Left lung (tissue), 4 donors: ENCODE measurements at regions not wholly inside any gene's neighbourhood (a gene's known extent, or its start where the extent isn't known, plus 50 kb on each side); places are given as distances from the start of the nearest gene placed in this dataset.
A peak's percentile ranks its signal among the peaks of the same experiment; 100 is the strongest.
"Not testable (repeated sequence)": the region's sequence is repeated elsewhere in the genome, so short reads cannot be mapped to it uniquely, and the experiment has no call there.

Experiments used
- ATAC-seq: fragments of 200-7000 bp; cut with Tn5 transposase; one replicate; pipeline ENCODE4 v1.9.1; 2020; ENCODE audit warnings: moderate library complexity
- DNase-seq, 4 donors: peaks; one replicate each; pipeline ENCODE4 v3.0.0-alpha.2; 2013 to 2020
- H3K27ac ChIP-seq, 2 donors: fragments of 200-600 bp; sonication (generic) in 1 of 2; one replicate each; pipeline versions ENCODE4 v1.5.0 to v1.8.0; 2020 to 2021
- H3K27me3 ChIP-seq, 2 donors: fragments of 200-600 bp; sonication (generic) in 1 of 2; one replicate each; pipeline versions ENCODE4 v1.5.0 to v1.8.0; 2020 to 2021
- H3K36me3 ChIP-seq, 2 donors: fragments of 200-600 bp; sonication (generic) in 1 of 2; one replicate each; pipeline versions ENCODE4 v1.5.0 to v1.8.0; 2020 to 2021
- H3K4me1 ChIP-seq, 2 donors: fragments of 200-600 bp; one replicate each; pipeline ENCODE4 v1.8.0; 2021
- H3K4me3 ChIP-seq, 2 donors: fragments of 200-600 bp; sonication (generic) in 1 of 2; one replicate each; pipeline versions ENCODE4 v1.5.0 to v1.8.0; 2020 to 2021; ENCODE audit warnings: mild to moderate bottlenecking in 1 of 2
- H3K9me3 ChIP-seq, 2 donors: fragments of 200-600 bp; sonication (generic) in 1 of 2; one replicate each; pipeline versions ENCODE4 v1.5.0 to v1.8.0; 2020 to 2021
- CTCF ChIP-seq, 2 donors: fragments of 200-600 bp; sonication (generic) in 1 of 2; IDR thresholded peaks; one replicate each; pipeline versions ENCODE4 v1.5.0 to v1.8.0; 2021; ENCODE audit warnings: antibody characterized with exemption in 2 of 2
- intact Hi-C, 2 donors: fragments of 100-400 bp; cut with DNase I; formaldehyde crosslinking; loops; one replicate each; pipeline versions ENCODE4 v1.11.2 to v1.14.2; 2022
- donor health status: DM: no; HTN: yes; CAD: no.
- donor health status: DM: no; HTN: no; CAD: no.

- DNase-seq (no peak), ATAC-seq (no peak)
- Histone ChIP-seq H3K4me1 (no peaks in the 10 kb centered on the region), H3K4me3 (no peak overlapping the region), H3K27me3 (peaks cover 0 to 28% of the 10 kb centered on the region in 2 donors), H3K9me3 (no peaks in the 10 kb centered on the region), H3K27ac (no peak overlapping the region), H3K36me3 (no peaks in the 10 kb centered on the region)
- intact Hi-C loops = no loop called here
- TF ChIP-seq CTCF (IDR thresholded peaks at IDR 0.05) = no peak
Observed at GRCh38 chr2:89849731-89850130, 1158.3 kb downstream of the RPIA start.

GRCh38 chr2:89850481-89850880 lies 1159.0 kb downstream of the RPIA start:
- Histone ChIP-seq H3K4me1 (no peaks in the 10 kb centered on the region), H3K36me3 (no peaks in the 10 kb centered on the region), H3K9me3 (no peaks in the 10 kb centered on the region), H3K4me3 (no peak overlapping the region), H3K27ac (no peak overlapping the region), H3K27me3 (peaks cover 0 to 28% of the 10 kb centered on the region in 2 donors)
- intact Hi-C loops = no loop called here
- ATAC-seq (no peak), DNase-seq (peak in 1 of 4 donors; percentile 21)
- no peak for TF ChIP-seq CTCF (IDR thresholded peaks at IDR 0.05)

GRCh38 chr2:89850881-89851582 lies 1159.6 kb downstream of the RPIA start:
- no peak overlapping the region for H3K27ac ChIP-seq
- intact Hi-C loops = no loop called here
- no peaks in the 10 kb centered on the region for H3K4me1 ChIP-seq
- TF ChIP-seq CTCF (IDR thresholded peaks at IDR 0.05) = no peak
- H3K4me3 ChIP-seq = no peak overlapping the region
- DNase-seq (no peak), ATAC-seq (no peak)
- no peaks in the 10 kb centered on the region for H3K36me3 ChIP-seq
- H3K9me3 ChIP-seq = no peaks in the 10 kb centered on the region
- H3K27me3 ChIP-seq = peaks cover 0 to 28% of the 10 kb centered on the region in 2 donors

GRCh38 chr2:89851583-89851905 lies 1160.1 kb downstream of the RPIA start:
- intact Hi-C loops = no loop called here
- no peak for ATAC-seq
- no peak for TF ChIP-seq CTCF (IDR thresholded peaks at IDR 0.05)

GRCh38 chr2:89853427-89853826 lies 1162.0 kb downstream of the RPIA start:
- DNase-seq, ATAC-seq, intact Hi-C loops, H3K4me3 ChIP-seq, H3K4me1 ChIP-seq, H3K9me3 ChIP-seq, H3K36me3 ChIP-seq, H3K27ac ChIP-seq: not testable (repeated sequence)
- H3K27me3 ChIP-seq = peaks cover 0 to 19% of the 10 kb centered on the region in 2 donors

More at GRCh38 chr2:89851583-89851905, 1160.1 kb downstream of the RPIA start:
- Histone ChIP-seq H3K27me3 (peaks cover 0 to 28% of the 10 kb centered on the region in 2 donors), H3K27ac (no peak overlapping the region), H3K4me3 (no peak overlapping the region), H3K4me1 (no peaks in the 10 kb centered on the region), H3K36me3 (no peaks in the 10 kb centered on the region), H3K9me3 (no peaks in the 10 kb centered on the region)
- DNase-seq = no peak

- ATAC-seq = peak; percentile 16
- not testable (repeated sequence) for H3K9me3 ChIP-seq
Observed at GRCh38 chr2:89855752-89856151, 1164.3 kb downstream of the RPIA start.

GRCh38 chr2:89856305-89856704 lies 1164.8 kb downstream of the RPIA start:
- H3K4me3 ChIP-seq, intact Hi-C loops, H3K36me3 ChIP-seq, H3K27me3 ChIP-seq, ATAC-seq, H3K4me1 ChIP-seq, DNase-seq, H3K9me3 ChIP-seq, H3K27ac ChIP-seq: not testable (repeated sequence)

More at GRCh38 chr2:89855752-89856151, 1164.3 kb downstream of the RPIA start:
- H3K4me3 ChIP-seq, H3K4me1 ChIP-seq, H3K36me3 ChIP-seq, H3K27ac ChIP-seq, intact Hi-C loops, H3K27me3 ChIP-seq, DNase-seq: not testable (repeated sequence)

- DNase-seq, H3K4me1 ChIP-seq, H3K9me3 ChIP-seq, H3K27me3 ChIP-seq, H3K36me3 ChIP-seq, H3K27ac ChIP-seq, H3K4me3 ChIP-seq, intact Hi-C loops, ATAC-seq: not testable (repeated sequence)
Observed at GRCh38 chr2:89862164-89862563, 1170.7 kb downstream of the RPIA start.

GRCh38 chr2:89863209-89863608 lies 1171.7 kb downstream of the RPIA start:
- H3K27me3 ChIP-seq, ATAC-seq, intact Hi-C loops: not testable (repeated sequence)

More at GRCh38 chr2:89863209-89863608, 1171.7 kb downstream of the RPIA start:
- not testable (repeated sequence) for H3K27ac ChIP-seq, H3K4me1 ChIP-seq, DNase-seq, H3K36me3 ChIP-seq, H3K4me3 ChIP-seq, H3K9me3 ChIP-seq
